ENCODE measurements at regions not wholly inside any gene's neighbourhood (a gene's known extent, or its start where the extent isn't known, plus 50 kb on each side); places are given as distances from the start of the nearest gene placed in this dataset.

- H3K4me3 ChIP-seq (ENCODE audit: low read length) = no peak overlapping the region
- no peaks in the 10 kb centered on the region for H3K27me3 ChIP-seq (replicated peaks; ENCODE audit: insufficient read depth, low read length)
- no peaks in the 10 kb centered on the region for H3K9me3 ChIP-seq (replicated peaks; ENCODE audit: insufficient read depth, low read length)
- no peaks in the 10 kb centered on the region for H3K9me2 ChIP-seq (replicated peaks; ENCODE audit: insufficient read depth, low read length)
- H3F3A ChIP-seq (ENCODE audit: insufficient read depth, low read length) = no peaks in the 10 kb centered on the region
- no peak overlapping the region for H3K27ac ChIP-seq (ENCODE audit: low read length)
- H3K79me2 ChIP-seq (ENCODE audit: low read length) = no peaks in the 10 kb centered on the region
- no peak overlapping the region for H3K4me2 ChIP-seq (ENCODE audit: low read depth, low read length)
- no peaks in the 10 kb centered on the region for H3K36me3 ChIP-seq (replicated peaks; ENCODE audit: insufficient read depth, low read length)
- no peak overlapping the region for H2AFZ ChIP-seq (ENCODE audit: low read length)
- no peaks in the 10 kb centered on the region for H3K4me1 ChIP-seq (ENCODE audit: low read length)
- no peaks in the 10 kb centered on the region for H4K20me1 ChIP-seq (ENCODE audit: insufficient read depth, low read length)
- TF ChIP-seq EZH2 (optimal IDR thresholded peaks at IDR 0.05; ENCODE audit: low read depth, low read length) (no peak), EZH2phosphoT487 (IDR thresholded peaks at IDR 0.05; ENCODE audit: low read length) (no peak), CTCF (IDR thresholded peaks at IDR 0.05; ENCODE audit: low read length) (no peak)
- no peak overlapping the region for H3K9ac ChIP-seq (ENCODE audit: low read length)
- no peak for DNase-seq
Measured at GRCh38 chr5:173770637-173771036, 117.5 kb upstream of the CPEB4 start.

DNA sequence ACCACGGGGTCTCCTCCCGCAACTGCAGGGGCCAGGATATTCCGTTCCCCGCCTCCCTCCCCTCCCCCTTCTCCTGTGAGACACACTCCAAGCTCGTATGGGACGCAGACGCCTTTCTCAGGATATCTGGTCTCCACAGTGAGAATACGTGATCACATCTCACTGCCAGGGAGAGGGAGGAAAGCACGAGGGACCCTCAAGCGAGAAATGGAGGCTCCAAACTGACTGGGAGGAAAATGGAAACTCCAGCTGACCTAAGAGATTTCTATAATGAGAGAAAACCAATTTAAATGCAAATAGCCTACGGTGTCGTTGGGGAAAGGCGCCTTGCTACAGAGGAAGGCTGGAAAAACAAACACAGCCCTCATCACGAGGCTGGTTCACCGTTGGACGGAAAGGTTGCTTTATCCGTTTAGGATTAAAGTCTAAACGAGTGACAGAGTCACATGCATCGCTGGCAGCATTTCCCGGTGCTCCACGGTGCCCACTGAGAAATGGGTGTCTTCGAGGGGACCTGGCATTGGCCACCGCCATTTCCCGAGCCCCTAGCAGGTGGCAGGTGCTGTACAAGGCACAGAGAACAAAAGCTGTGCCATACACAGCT, 116.9 kb upstream of the CPEB4 start:
- H3K9ac ChIP-seq (ENCODE audit: low read length) = no peak overlapping the region
- no peak for DNase-seq
- H3K27ac ChIP-seq (ENCODE audit: low read length) = no peak overlapping the region
- no peaks in the 10 kb centered on the region for H3K9me3 ChIP-seq (replicated peaks; ENCODE audit: insufficient read depth, low read length)
- no peaks in the 10 kb centered on the region for H3F3A ChIP-seq (ENCODE audit: insufficient read depth, low read length)
- no peak overlapping the region for H3K4me2 ChIP-seq (ENCODE audit: low read depth, low read length)
- H3K36me3 ChIP-seq (replicated peaks; ENCODE audit: insufficient read depth, low read length) = no peaks in the 10 kb centered on the region
- H3K4me1 ChIP-seq (ENCODE audit: low read length) = no peaks in the 10 kb centered on the region
- TF ChIP-seq EZH2 (optimal IDR thresholded peaks at IDR 0.05; ENCODE audit: low read depth, low read length) (no peak), EZH2phosphoT487 (IDR thresholded peaks at IDR 0.05; ENCODE audit: low read length) (no peak), CTCF (IDR thresholded peaks at IDR 0.05; ENCODE audit: low read length) (no peak)
- H3K79me2 ChIP-seq (ENCODE audit: low read length) = no peaks in the 10 kb centered on the region
- H2AFZ ChIP-seq (ENCODE audit: low read length) = no peak overlapping the region
- H3K4me3 ChIP-seq (ENCODE audit: low read length) = no peak overlapping the region
- no peaks in the 10 kb centered on the region for H3K9me2 ChIP-seq (replicated peaks; ENCODE audit: insufficient read depth, low read length)
- no peaks in the 10 kb centered on the region for H3K27me3 ChIP-seq (replicated peaks; ENCODE audit: insufficient read depth, low read length)
- no peaks in the 10 kb centered on the region for H4K20me1 ChIP-seq (ENCODE audit: insufficient read depth, low read length)

DNA sequence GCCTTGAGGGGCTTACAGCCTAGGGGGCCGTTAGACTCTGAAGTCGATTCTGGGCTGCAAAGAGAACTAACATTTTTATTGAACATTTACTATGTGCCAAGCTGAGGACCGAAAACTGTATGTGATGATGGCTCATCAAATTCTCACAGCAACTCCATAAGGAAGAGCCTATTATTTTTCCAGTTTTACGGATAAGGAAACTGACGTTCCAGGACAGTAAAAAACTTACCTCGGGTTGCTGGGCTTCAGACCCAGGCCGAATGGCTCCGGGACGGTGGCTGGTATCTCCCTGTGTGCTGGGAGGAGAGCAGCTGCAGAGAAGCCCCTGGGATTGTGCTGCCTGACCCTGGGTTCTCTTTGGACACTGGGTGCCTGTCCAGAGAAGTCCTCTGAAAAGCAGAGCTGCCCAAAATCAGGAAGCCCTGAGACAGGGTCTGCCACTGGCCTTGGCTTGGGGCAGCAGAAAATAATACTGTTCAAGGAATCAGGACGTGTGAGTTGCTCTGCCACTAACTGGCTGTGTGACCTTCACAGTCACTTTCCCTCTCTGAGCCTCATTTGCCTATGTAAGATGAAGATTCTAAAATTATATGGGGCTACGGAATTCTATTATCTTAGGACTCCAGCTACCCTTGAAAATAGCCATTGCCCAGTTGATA, 116.3 kb upstream of the CPEB4 start:
- Histone ChIP-seq H3K79me2 (ENCODE audit: low read length) (no peaks in the 10 kb centered on the region), H3K4me2 (ENCODE audit: low read depth, low read length) (no peak overlapping the region), H3K27ac (ENCODE audit: low read length) (no peak overlapping the region), H2AFZ (ENCODE audit: low read length) (no peak overlapping the region), H3F3A (ENCODE audit: insufficient read depth, low read length) (no peaks in the 10 kb centered on the region), H3K9ac (ENCODE audit: low read length) (no peak overlapping the region), H3K9me2 (replicated peaks; ENCODE audit: insufficient read depth, low read length) (no peaks in the 10 kb centered on the region), H3K9me3 (replicated peaks; ENCODE audit: insufficient read depth, low read length) (no peaks in the 10 kb centered on the region), H3K27me3 (replicated peaks; ENCODE audit: insufficient read depth, low read length) (no peaks in the 10 kb centered on the region), H4K20me1 (ENCODE audit: insufficient read depth, low read length) (no peaks in the 10 kb centered on the region), H3K36me3 (replicated peaks; ENCODE audit: insufficient read depth, low read length) (no peaks in the 10 kb centered on the region), H3K4me1 (ENCODE audit: low read length) (no peaks in the 10 kb centered on the region), H3K4me3 (ENCODE audit: low read length) (no peak overlapping the region)
- DNase-seq = no peak
- no peak for TF ChIP-seq EZH2 (optimal IDR thresholded peaks at IDR 0.05; ENCODE audit: low read depth, low read length)
